GM10248 (cell line): ENCODE measurements at regions not wholly inside any gene's neighbourhood (a gene's known extent, or its start where the extent isn't known, plus 50 kb on each side); places are given as distances from the start of the nearest gene placed in this dataset.
"Not testable (repeated sequence)": the region's sequence is repeated elsewhere in the genome, so short reads cannot be mapped to it uniquely, and the experiment has no call there.

ENCODE experiments used
- CTCF ChIA-PET: fragments of 300-600 bp; sonication (Branson Sonifier 250); formaldehyde crosslinking; extraction: SDS; loops from one replicate; lab custom pipeline; 2021; ENCODE audit warnings: antibody characterized with exemption; lab: Yijun Ruan, JAX
- POLR2A ChIA-PET: fragments of 350-650 bp; sonication (Branson Sonifier 250); formaldehyde crosslinking; extraction: SDS; loops from one replicate; lab custom pipeline; 2020; ENCODE audit warnings: antibody characterized with exemption; lab: Yijun Ruan, JAX
- DNase-seq: peaks from one replicate; pipeline ENCODE4 v3.0.0; 2012; ENCODE audit errors: extremely low spot score
- CTCF ChIP-seq: IDR thresholded peaks from 2 replicates; pipeline ENCODE4 v1.5.1; 2012; ENCODE audit warnings: mild to moderate bottlenecking, low read depth; ENCODE audit errors: extremely low read depth, missing control alignments, control extremely low read depth

- no peak for TF ChIP-seq CTCF
- CTCF ChIA-PET: no interaction called here
- POLR2A ChIA-PET: no interaction called here
- no peak for DNase-seq
These were observed 431.9 kb upstream of the FRG2C start for GRCh38 chr3:75232216-75232615.

- no peak for DNase-seq
- TF ChIP-seq CTCF: no peak
- ChIA-PET POLR2A (no interaction called here), CTCF (no interaction called here)
These were observed 428.5 kb upstream of the FRG2C start for GRCh38 chr3:75235631-75236030.

- CTCF ChIA-PET: interaction anchor here (2.5 kb wide), 1 partner anchor 46 kb away, joined by 6 read pairs; no protein-coding TSS in a partner anchor
- POLR2A ChIA-PET: no interaction called here
- DNase-seq: no peak
- no peak for TF ChIP-seq CTCF
These were observed 427.1 kb upstream of the FRG2C start for GRCh38 chr3:75237053-75237452.

- CTCF ChIA-PET: interaction anchor here (2.5 kb wide), 1 partner anchor 46 kb away, joined by 6 read pairs; no protein-coding TSS in a partner anchor
- DNase-seq: no peak
- POLR2A ChIA-PET: no interaction called here
- no peak for TF ChIP-seq CTCF
These were observed 426.7 kb upstream of the FRG2C start for GRCh38 chr3:75237477-75237876.

- POLR2A ChIA-PET, DNase-seq, CTCF ChIA-PET: not testable (repeated sequence)
These were observed 422.7 kb upstream of the FRG2C start for GRCh38 chr3:75241226-75241962.

GRCh38 chr3:75242012-75242735 lies 422.0 kb upstream of the FRG2C start:
- CTCF ChIA-PET: no interaction called here
- POLR2A ChIA-PET: no interaction called here
- TF ChIP-seq CTCF: no peak
- no peak for DNase-seq

- CTCF ChIA-PET: interaction anchor here (1.4 kb wide), 1 partner anchor 10 kb away, joined by 4 read pairs; no protein-coding TSS in a partner anchor
- no peak for DNase-seq
- POLR2A ChIA-PET: no interaction called here
- no peak for TF ChIP-seq CTCF
These were observed 415.2 kb upstream of the FRG2C start for GRCh38 chr3:75248974-75249373.
